Psoas muscle (tissue), 7 donors: ENCODE measurements at regions not wholly inside any gene's neighbourhood (a gene's known extent, or its start where the extent isn't known, plus 50 kb on each side); places are given as distances from the start of the nearest gene placed in this dataset.

ENCODE experiments used
- ATAC-seq, 4 donors: fragments of 200-7000 bp; cut with Tn5 transposase; one replicate each; pipeline ENCODE4 v1.9.1; 2020; ENCODE audit warnings: moderate library complexity in 3 of 4, mild to moderate bottlenecking in 2 of 4
- DNase-seq, 2 donors: peaks; one replicate each; pipeline ENCODE4 v3.0.0-alpha.2; 2020
- H3K27ac ChIP-seq: fragments of 200-600 bp; one replicate; pipeline ENCODE4 v1.8.0; 2022
- H3K27me3 ChIP-seq, 3 donors: fragments of 200-600 bp in 1 of 3; one replicate each; pipeline versions ENCODE4 v1.6.1 to v1.8.0; 2013 to 2022; ENCODE audit warnings: low read length in 2 of 3, mild to moderate bottlenecking in 2 of 3, moderate library complexity in 1 of 3; ENCODE audit not compliant: insufficient read depth in 3 of 3
- H3K36me3 ChIP-seq, 2 donors: fragments of 200-600 bp in 1 of 2; one replicate each; pipeline versions ENCODE4 v1.6.1 to v1.8.0; 2013 to 2022; ENCODE audit warnings: low read depth in 1 of 2, mild to moderate bottlenecking in 1 of 2, moderate library complexity in 1 of 2; ENCODE audit not compliant: insufficient read depth in 1 of 2
- H3K4me1 ChIP-seq: fragments of 200-600 bp; one replicate; pipeline ENCODE4 v1.8.0; 2022
- H3K4me3 ChIP-seq: fragments of 200-600 bp; one replicate; pipeline ENCODE4 v1.8.0; 2022; ENCODE audit warnings: mild to moderate bottlenecking
- H3K9me3 ChIP-seq: fragments of 200-600 bp; one replicate; pipeline ENCODE4 v1.8.0; 2022
- CTCF ChIP-seq: fragments of 200-600 bp; IDR thresholded peaks from one replicate; pipeline ENCODE4 v1.8.0; 2022; ENCODE audit warnings: antibody characterized with exemption
- WGBS, 3 donors: extraction: QIAGEN DNeasy Blood & Tissue Kit; methylation state at CpG; one replicate each; pipeline versions ENCODE4 v1.1.6 to v1.1.7; 2013; 5-methylcytosine and 5-hydroxymethylcytosine counted together
- intact Hi-C, 2 donors: fragments of 100-400 bp; cut with DNase I; formaldehyde crosslinking; loops; one replicate each; pipeline versions ENCODE4 v1.11.0 to v1.14.2; 2022
- donor health status: healthy with polysubstance abuse.
- donor health status: DM: no; HTN: no; CAD: no; lungs with moderate emphysema.
- donor health status: Bipolar disorder and iron deficiency.
- donor health status: healthy.
- donor health status: DM: yes; HTN: yes; CAD: no.
- donor health status: DM: no; HTN: no; CAD: no.
- donor health status: DM: yes; HTN: yes; CAD: no.

GRCh38 chr10:44787480-44788075 lies 123.6 kb upstream of the TMEM72 start:
- WGBS, 3 donors, result 68 to 78% (median 71%) methylated on average over 7 of the region's 7 CpGs
- H3K27ac ChIP-seq, result no peak overlapping the region
- H3K27me3 ChIP-seq, result peaks cover 0 to 1% (median 0%) of the 10 kb centered on the region in 3 donors
- ATAC-seq (no peak), DNase-seq (no peak)
- H3K4me3 ChIP-seq, result no peak overlapping the region
- TF ChIP-seq CTCF, result no peak
- no peaks in the 10 kb centered on the region for H3K9me3 ChIP-seq
- intact Hi-C loops, result no loop called here
- H3K4me1 ChIP-seq, result no peaks in the 10 kb centered on the region
- H3K36me3 ChIP-seq, result no peaks in the 10 kb centered on the region

- DNase-seq (no peak), ATAC-seq (no peak)
- Histone ChIP-seq H3K27ac (no peak overlapping the region), H3K27me3 (peaks cover 0 to 1% (median 0%) of the 10 kb centered on the region in 3 donors), H3K9me3 (no peaks in the 10 kb centered on the region), H3K4me3 (no peak overlapping the region), H3K36me3 (no peaks in the 10 kb centered on the region), H3K4me1 (no peaks in the 10 kb centered on the region)
- TF ChIP-seq CTCF, result no peak
- 60 to 71% (median 60%) methylated on average over 12 of the region's 12 CpGs for WGBS, 3 donors
- intact Hi-C loops, result no loop called here
These were observed 122.7 kb upstream of the TMEM72 start for GRCh38 chr10:44788147-44789129.

GRCh38 chr10:44792119-44792775 lies 118.9 kb upstream of the TMEM72 start:
- no peak for DNase-seq
- WGBS, 3 donors, result 71 to 83% (median 80%) methylated on average over 5 of the region's 5 CpGs
- TF ChIP-seq CTCF, result no peak
- Histone ChIP-seq H3K27ac (no peak overlapping the region), H3K9me3 (no peaks in the 10 kb centered on the region), H3K4me3 (no peak overlapping the region), H3K27me3 (peaks cover 0 to 1% (median 0%) of the 10 kb centered on the region in 3 donors), H3K36me3 (no peaks in the 10 kb centered on the region), H3K4me1 (no peaks in the 10 kb centered on the region)
- no peak for ATAC-seq
- intact Hi-C loops, result no loop called here

- ATAC-seq, result no peak
- WGBS, 3 donors, result 74 to 79% (median 77%) methylated on average over 2 of the region's 2 CpGs
- Histone ChIP-seq H3K9me3 (no peaks in the 10 kb centered on the region), H3K4me3 (no peak overlapping the region), H3K27ac (no peak overlapping the region), H3K36me3 (no peaks in the 10 kb centered on the region), H3K4me1 (no peaks in the 10 kb centered on the region), H3K27me3 (no peaks in the 10 kb centered on the region)
- TF ChIP-seq CTCF, result no peak
- intact Hi-C loops, result no loop called here
- DNase-seq, result no peak
These were observed 111.2 kb upstream of the TMEM72 start for GRCh38 chr10:44799966-44800365.
